ENCODE measurements at regions not wholly inside any gene's neighbourhood (a gene's known extent, or its start where the extent isn't known, plus 50 kb on each side); places are given as distances from the start of the nearest gene placed in this dataset.

GRCh38 chr14:71289536-71289935 is 382.3 kb downstream of the PCNX1 start:
- no peaks in the 10 kb centered on the region for H3K36me3 ChIP-seq
- no peak for TF ChIP-seq CTCF (IDR thresholded peaks at IDR 0.05)
- H3K27me3 ChIP-seq = no peaks in the 10 kb centered on the region
- no peak overlapping the region for H3K27ac ChIP-seq
- H3K9me3 ChIP-seq = no peaks in the 10 kb centered on the region
- H3K4me3 ChIP-seq (ENCODE audit: low read depth in 1 of 2, low read length in 1 of 2) = no peak overlapping the region
- H3K4me1 ChIP-seq (ENCODE audit: control insufficient read depth in 1 of 2, insufficient read depth in 1 of 2, low read depth in 1 of 2, low read length in 1 of 2) = no peaks in the 10 kb centered on the region

- no peaks in the 10 kb centered on the region for H3K27me3 ChIP-seq
- no peak for TF ChIP-seq CTCF (IDR thresholded peaks at IDR 0.05)
- H3K4me1 ChIP-seq (ENCODE audit: control insufficient read depth in 1 of 2, insufficient read depth in 1 of 2, low read depth in 1 of 2, low read length in 1 of 2) = no peaks in the 10 kb centered on the region
- no peak overlapping the region for H3K27ac ChIP-seq
- H3K36me3 ChIP-seq = no peaks in the 10 kb centered on the region
- H3K4me3 ChIP-seq (ENCODE audit: low read depth in 1 of 2, low read length in 1 of 2) = no peak overlapping the region
- H3K9me3 ChIP-seq = no peaks in the 10 kb centered on the region
These were observed 383.0 kb downstream of the PCNX1 start for GRCh38 chr14:71290301-71290700.

GRCh38 chr14:71290960-71291466 is 383.8 kb downstream of the PCNX1 start:
- no peak overlapping the region for H3K4me3 ChIP-seq (ENCODE audit: low read depth in 1 of 2, low read length in 1 of 2)
- no peak for TF ChIP-seq CTCF (IDR thresholded peaks at IDR 0.05)
- H3K4me1 ChIP-seq (ENCODE audit: control insufficient read depth in 1 of 2, insufficient read depth in 1 of 2, low read depth in 1 of 2, low read length in 1 of 2) = no peaks in the 10 kb centered on the region
- no peaks in the 10 kb centered on the region for H3K9me3 ChIP-seq
- no peaks in the 10 kb centered on the region for H3K27me3 ChIP-seq
- no peak overlapping the region for H3K27ac ChIP-seq
- H3K36me3 ChIP-seq = no peaks in the 10 kb centered on the region

- no peaks in the 10 kb centered on the region for H3K36me3 ChIP-seq
- H3K9me3 ChIP-seq = no peaks in the 10 kb centered on the region
- no peak overlapping the region for H3K27ac ChIP-seq
- H3K4me1 ChIP-seq (ENCODE audit: control insufficient read depth in 1 of 2, insufficient read depth in 1 of 2, low read depth in 1 of 2, low read length in 1 of 2) = no peaks in the 10 kb centered on the region
- no peaks in the 10 kb centered on the region for H3K27me3 ChIP-seq
- no peak for TF ChIP-seq CTCF (IDR thresholded peaks at IDR 0.05)
- H3K4me3 ChIP-seq (ENCODE audit: low read depth in 1 of 2, low read length in 1 of 2) = no peak overlapping the region
These were observed 388.9 kb downstream of the PCNX1 start for GRCh38 chr14:71296184-71296583.

GRCh38 chr14:71300566-71301330 is 393.5 kb downstream of the PCNX1 start:
- no peaks in the 10 kb centered on the region for H3K9me3 ChIP-seq
- no peak for TF ChIP-seq CTCF (IDR thresholded peaks at IDR 0.05)
- no peaks in the 10 kb centered on the region for H3K4me1 ChIP-seq (ENCODE audit: control insufficient read depth in 1 of 2, insufficient read depth in 1 of 2, low read depth in 1 of 2, low read length in 1 of 2)
- H3K27me3 ChIP-seq = no peaks in the 10 kb centered on the region
- H3K36me3 ChIP-seq = no peaks in the 10 kb centered on the region
- H3K4me3 ChIP-seq (ENCODE audit: low read depth in 1 of 2, low read length in 1 of 2) = no peak overlapping the region
- no peak overlapping the region for H3K27ac ChIP-seq
